Naive thymus-derived CD8-positive, alpha-beta T cell (primary cell): ENCODE measurements at regions not wholly inside any gene's neighbourhood (a gene's known extent, or its start where the extent isn't known, plus 50 kb on each side); places are given as distances from the start of the nearest gene placed in this dataset.

ENCODE experiments used
- ATAC-seq, 2 donors: fragments of 150-1000 bp; cut with Tn5 transposase in 1 of 2; sonication (Bioruptor Pico), chemical (Tn5 transposase) in 1 of 2; 1 replicate in 1 of 2; 2 replicates in 1 of 2; pipeline ENCODE4 v1.10.0; 2021; ENCODE audit warnings: mild to moderate bottlenecking in 2 of 2, moderate library complexity in 2 of 2
- POLR2A ChIA-PET: fragments of 350-600 bp; sonication (Branson Sonifier 250); formaldehyde crosslinking; loops from one replicate; lab custom pipeline; 2021; ENCODE audit warnings: antibody characterized with exemption; lab: Charles Lee
- DNase-seq, 10 donors: peaks; one replicate each; pipeline versions ENCODE4 v3.0.0 to v3.0.0-alpha.2; 2020 to 2022
- H3K27ac Mint-ChIP-seq, 10 donors: one replicate each; pipeline ENCODE4 v1.8.0; 2020 to 2022; ENCODE audit warnings: mild to moderate bottlenecking in 10 of 10, mixed read lengths in 10 of 10, moderate library complexity in 4 of 10, inconsistent platforms in 1 of 10
- H3K27me3 Mint-ChIP-seq, 5 donors: one replicate each; pipeline ENCODE4 v1.8.0; 2021 to 2022; ENCODE audit warnings: mixed read lengths in 5 of 5
- H3K36me3 Mint-ChIP-seq, 3 donors: one replicate each; pipeline ENCODE4 v1.8.0; 2020 to 2022; ENCODE audit warnings: mixed read lengths in 3 of 3, mild to moderate bottlenecking in 2 of 3, inconsistent platforms in 1 of 3
- H3K4me1 Mint-ChIP-seq, 4 donors: one replicate each; pipeline ENCODE4 v1.8.0; 2021 to 2022; ENCODE audit warnings: mixed read lengths in 4 of 4
- H3K4me3 Mint-ChIP-seq, 10 donors: one replicate each; pipeline ENCODE4 v1.8.0; 2020 to 2022; ENCODE audit warnings: mild to moderate bottlenecking in 10 of 10, mixed read lengths in 10 of 10, moderate library complexity in 6 of 10, inconsistent platforms in 1 of 10
- H3K9me3 Mint-ChIP-seq, 9 donors: one replicate each; pipeline ENCODE4 v1.8.0; 2020 to 2022; ENCODE audit warnings: mixed read lengths in 9 of 9, mild to moderate bottlenecking in 3 of 9, inconsistent platforms in 1 of 9, moderate library complexity in 1 of 9

DNA sequence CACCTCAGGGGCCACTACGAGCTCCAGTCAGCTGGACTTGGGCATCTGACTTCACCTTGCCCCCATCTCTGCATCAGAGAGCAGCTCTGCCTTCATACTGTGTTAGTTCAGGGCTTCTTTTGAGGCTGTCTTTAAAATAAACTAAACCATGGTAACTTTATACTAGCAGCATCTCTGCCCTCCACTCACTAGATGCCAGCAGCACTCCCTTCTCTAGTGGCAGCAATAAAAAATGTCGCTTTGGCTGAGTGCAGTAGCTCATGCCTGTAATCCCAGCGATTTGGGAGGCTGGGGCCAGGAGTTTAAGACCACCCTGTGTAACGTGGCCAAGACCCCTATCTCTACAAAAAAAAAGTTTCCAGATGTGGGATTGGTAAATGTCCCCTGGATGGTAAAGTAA is 584.4 kb downstream of the INHBA start:
- POLR2A ChIA-PET = no interaction called here
- Mint-ChIP-seq H3K4me1 (no peaks in the 10 kb centered on the region), H3K36me3 (no peaks in the 10 kb centered on the region), H3K9me3 (peaks cover 0 to 12% (median 3%) of the 10 kb centered on the region in 9 donors), H3K27ac (no peak overlapping the region), H3K4me3 (no peak overlapping the region), H3K27me3 (peaks cover 0 to 3% (median 1%) of the 10 kb centered on the region in 5 donors)
- no peak for DNase-seq
- no peak for ATAC-seq

DNA sequence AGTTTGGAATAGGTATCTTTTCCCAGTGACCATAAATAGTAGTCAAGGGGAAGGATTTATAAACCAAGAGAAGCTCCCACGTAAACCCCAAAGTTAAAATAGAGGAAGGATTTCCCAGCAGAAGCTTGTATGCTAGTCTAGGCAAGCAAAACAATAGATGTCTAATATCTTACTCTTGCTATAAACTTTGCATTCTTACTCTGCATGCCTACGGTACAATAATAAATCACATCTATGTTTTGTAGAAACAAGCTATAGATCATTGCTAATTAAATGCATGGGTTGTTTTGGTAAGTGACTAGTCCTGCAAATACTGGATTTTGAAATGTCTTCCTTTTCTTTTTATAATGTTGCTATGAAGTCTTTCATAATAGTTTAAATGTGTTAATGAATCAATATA is 585.5 kb downstream of the INHBA start:
- POLR2A ChIA-PET = no interaction called here

DNA sequence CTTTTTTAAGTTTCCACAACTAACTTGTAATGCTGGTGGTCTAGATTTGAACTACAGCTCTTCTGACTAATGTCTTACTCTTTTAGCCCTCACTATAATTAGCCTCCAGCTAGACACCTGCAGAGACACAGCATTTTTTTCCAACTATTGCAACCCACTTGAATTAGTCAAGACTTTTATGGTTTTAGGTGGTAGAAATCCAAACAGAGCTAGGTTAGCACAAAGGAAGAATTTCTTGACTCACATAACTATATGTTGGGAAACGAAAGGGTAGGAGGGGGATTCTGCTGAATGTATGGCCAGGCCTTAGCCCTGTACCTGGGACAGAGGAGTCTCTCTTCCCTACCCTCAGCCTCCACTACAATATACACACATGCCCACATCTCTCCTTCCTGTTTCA is 586.1 kb downstream of the INHBA start:
- no peak overlapping the region for H3K27ac Mint-ChIP-seq
- ATAC-seq = no peak
- DNase-seq = no peak
- H3K27me3 Mint-ChIP-seq = no peaks in the 10 kb centered on the region
- H3K36me3 Mint-ChIP-seq = no peaks in the 10 kb centered on the region
- no peak overlapping the region for H3K4me3 Mint-ChIP-seq
- H3K9me3 Mint-ChIP-seq = peaks cover 0 to 12% (median 3%) of the 10 kb centered on the region in 9 donors
- POLR2A ChIA-PET = no interaction called here
- no peaks in the 10 kb centered on the region for H3K4me1 Mint-ChIP-seq

More for the DNA sequence above, 585.5 kb downstream of the INHBA start:
- H3K4me1 Mint-ChIP-seq = no peaks in the 10 kb centered on the region
- H3K9me3 Mint-ChIP-seq = peaks cover 0 to 12% (median 3%) of the 10 kb centered on the region in 9 donors
- ATAC-seq (no peak), DNase-seq (no peak)
- H3K27me3 Mint-ChIP-seq = no peaks in the 10 kb centered on the region
- H3K27ac Mint-ChIP-seq = no peak overlapping the region
- H3K4me3 Mint-ChIP-seq = no peak overlapping the region
- no peaks in the 10 kb centered on the region for H3K36me3 Mint-ChIP-seq

- Mint-ChIP-seq H3K4me3 (no peak overlapping the region), H3K36me3 (no peaks in the 10 kb centered on the region), H3K27ac (no peak overlapping the region), H3K27me3 (no peaks in the 10 kb centered on the region), H3K9me3 (peaks cover 0 to 12% (median 3%) of the 10 kb centered on the region in 9 donors), H3K4me1 (no peaks in the 10 kb centered on the region)
- DNase-seq = no peak
- POLR2A ChIA-PET = no interaction called here
- no peak for ATAC-seq
Measured at GRCh38 chr7:41116337-41116736, 586.6 kb downstream of the INHBA start.

DNA sequence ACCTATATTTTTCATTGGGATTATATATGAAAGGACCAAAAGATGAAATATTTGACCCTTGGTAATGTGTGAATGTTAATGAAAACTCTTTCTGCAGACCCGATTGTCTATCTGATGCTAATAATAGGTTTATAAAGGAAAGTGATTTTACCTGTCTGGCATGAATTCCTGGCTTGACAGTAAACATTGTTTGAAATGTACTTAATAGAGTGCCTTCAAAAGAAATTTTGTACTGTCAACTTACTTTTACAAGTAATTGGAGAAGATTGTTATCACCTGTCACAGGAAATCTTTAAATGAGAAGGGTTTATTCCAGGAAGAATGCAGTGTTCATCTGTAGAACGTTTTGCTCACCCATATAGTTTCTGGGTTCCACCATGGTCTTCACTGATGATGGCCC is 588.2 kb downstream of the INHBA start:
- H3K4me3 Mint-ChIP-seq = no peak overlapping the region
- no peaks in the 10 kb centered on the region for H3K27me3 Mint-ChIP-seq
- POLR2A ChIA-PET = no interaction called here
- ATAC-seq = no peak
- H3K27ac Mint-ChIP-seq = no peak overlapping the region
- no peaks in the 10 kb centered on the region for H3K36me3 Mint-ChIP-seq
- peaks cover 0 to 8% (median 2%) of the 10 kb centered on the region in 9 donors for H3K9me3 Mint-ChIP-seq
- H3K4me1 Mint-ChIP-seq = no peaks in the 10 kb centered on the region
- DNase-seq = no peak

GRCh38 chr7:41114131-41114530 is 588.8 kb downstream of the INHBA start:
- H3K9me3 Mint-ChIP-seq = peaks cover 0 to 8% (median 0%) of the 10 kb centered on the region in 9 donors
- no peak overlapping the region for H3K4me3 Mint-ChIP-seq
- ATAC-seq (no peak), DNase-seq (no peak)
- H3K36me3 Mint-ChIP-seq = no peaks in the 10 kb centered on the region
- H3K27me3 Mint-ChIP-seq = no peaks in the 10 kb centered on the region
- no peaks in the 10 kb centered on the region for H3K4me1 Mint-ChIP-seq
- no peak overlapping the region for H3K27ac Mint-ChIP-seq
- POLR2A ChIA-PET = no interaction called here

DNA sequence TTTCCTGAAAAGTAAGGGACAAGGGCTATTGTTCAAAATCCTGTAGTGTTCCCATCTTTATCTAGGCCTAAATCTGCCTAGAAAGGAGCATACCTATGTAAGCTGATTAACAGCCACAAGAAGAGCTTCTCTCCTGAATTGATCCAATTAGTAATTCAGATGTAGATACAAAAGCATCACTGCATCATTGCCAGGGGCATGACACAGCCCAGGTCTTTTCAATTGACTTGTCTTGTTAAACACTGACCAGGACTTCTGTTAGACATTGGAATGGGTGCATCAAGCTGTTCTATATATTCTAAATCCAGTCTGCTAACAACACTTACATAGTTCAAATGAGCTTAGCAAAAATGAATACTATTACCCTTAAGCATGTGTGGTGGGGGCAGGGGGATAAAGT is 589.2 kb downstream of the INHBA start:
- Mint-ChIP-seq H3K36me3 (no peaks in the 10 kb centered on the region), H3K27ac (no peak overlapping the region), H3K4me1 (no peaks in the 10 kb centered on the region), H3K9me3 (peaks cover 0 to 8% (median 0%) of the 10 kb centered on the region in 9 donors), H3K4me3 (no peak overlapping the region), H3K27me3 (no peaks in the 10 kb centered on the region)
- no peak for ATAC-seq
- POLR2A ChIA-PET = no interaction called here
- no peak for DNase-seq

- H3K27me3 Mint-ChIP-seq = peaks cover 0 to 3% (median 0%) of the 10 kb centered on the region in 5 donors
- H3K4me1 Mint-ChIP-seq = no peaks in the 10 kb centered on the region
- H3K9me3 Mint-ChIP-seq = peaks cover 0 to 8% (median 0%) of the 10 kb centered on the region in 9 donors
- H3K27ac Mint-ChIP-seq = no peak overlapping the region
- POLR2A ChIA-PET = no interaction called here
- H3K36me3 Mint-ChIP-seq = no peaks in the 10 kb centered on the region
- no peak overlapping the region for H3K4me3 Mint-ChIP-seq
- ATAC-seq (no peak), DNase-seq (no peak)
Measured at GRCh38 chr7:41110186-41110585, 592.7 kb downstream of the INHBA start.

DNA sequence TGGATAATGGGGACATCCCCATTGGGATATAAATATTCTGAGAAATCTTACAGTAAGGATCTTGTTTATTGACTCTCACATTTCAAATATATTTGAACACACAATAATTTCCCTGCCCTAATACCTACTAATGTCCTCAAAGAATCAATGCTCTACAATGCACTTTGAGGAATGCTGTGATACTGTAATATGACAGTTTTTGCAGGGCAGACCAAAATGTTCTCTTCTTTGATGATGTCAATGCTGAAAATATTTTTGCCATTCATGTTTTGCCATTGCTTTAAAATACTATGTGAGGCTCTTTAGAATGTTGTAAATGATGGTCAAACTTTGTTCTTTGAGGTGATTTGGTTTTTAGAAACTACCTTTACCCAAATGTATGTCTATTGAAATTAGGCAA is 594.1 kb downstream of the INHBA start:
- DNase-seq (no peak), ATAC-seq (no peak)
- POLR2A ChIA-PET = no interaction called here
- Mint-ChIP-seq H3K27me3 (peaks cover 0 to 3% (median 0%) of the 10 kb centered on the region in 5 donors), H3K36me3 (no peaks in the 10 kb centered on the region), H3K4me3 (no peak overlapping the region), H3K27ac (no peak overlapping the region), H3K4me1 (no peaks in the 10 kb centered on the region), H3K9me3 (peaks cover 0 to 8% (median 0%) of the 10 kb centered on the region in 9 donors)

GRCh38 chr7:41107938-41108448 is 594.9 kb downstream of the INHBA start:
- Mint-ChIP-seq H3K36me3 (no peaks in the 10 kb centered on the region), H3K4me1 (no peaks in the 10 kb centered on the region), H3K27ac (no peak overlapping the region), H3K27me3 (peaks cover 0 to 3% (median 0%) of the 10 kb centered on the region in 5 donors), H3K4me3 (no peak overlapping the region), H3K9me3 (peaks cover 0 to 8% (median 0%) of the 10 kb centered on the region in 9 donors)
- no peak for ATAC-seq
- DNase-seq = no peak
- POLR2A ChIA-PET = no interaction called here

GRCh38 chr7:41107330-41107937 is 595.5 kb downstream of the INHBA start:
- Mint-ChIP-seq H3K4me1 (no peaks in the 10 kb centered on the region), H3K36me3 (no peaks in the 10 kb centered on the region), H3K4me3 (no peak overlapping the region), H3K9me3 (peaks cover 0 to 8% (median 0%) of the 10 kb centered on the region in 9 donors), H3K27me3 (peaks cover 0 to 3% (median 0%) of the 10 kb centered on the region in 5 donors), H3K27ac (no peak overlapping the region)
- DNase-seq (no peak), ATAC-seq (no peak)
- POLR2A ChIA-PET = no interaction called here

- Mint-ChIP-seq H3K4me1 (no peaks in the 10 kb centered on the region), H3K4me3 (no peak overlapping the region), H3K27me3 (peaks cover 0 to 3% (median 0%) of the 10 kb centered on the region in 5 donors), H3K27ac (no peak overlapping the region), H3K36me3 (no peaks in the 10 kb centered on the region), H3K9me3 (peaks cover 0 to 13% (median 0%) of the 10 kb centered on the region in 9 donors)
- no peak for DNase-seq
- POLR2A ChIA-PET = no interaction called here
- ATAC-seq = no peak
Measured at GRCh38 chr7:41104631-41105030, 598.3 kb downstream of the INHBA start.

GRCh38 chr7:41103331-41103730 is 599.6 kb downstream of the INHBA start:
- Mint-ChIP-seq H3K4me1 (no peaks in the 10 kb centered on the region), H3K4me3 (no peak overlapping the region), H3K36me3 (no peaks in the 10 kb centered on the region), H3K27ac (no peak overlapping the region), H3K9me3 (peaks cover 0 to 17% (median 0%) of the 10 kb centered on the region in 9 donors), H3K27me3 (peaks cover 0 to 4% (median 0%) of the 10 kb centered on the region in 5 donors)
- no peak for DNase-seq
- ATAC-seq = no peak
- POLR2A ChIA-PET = no interaction called here

DNA sequence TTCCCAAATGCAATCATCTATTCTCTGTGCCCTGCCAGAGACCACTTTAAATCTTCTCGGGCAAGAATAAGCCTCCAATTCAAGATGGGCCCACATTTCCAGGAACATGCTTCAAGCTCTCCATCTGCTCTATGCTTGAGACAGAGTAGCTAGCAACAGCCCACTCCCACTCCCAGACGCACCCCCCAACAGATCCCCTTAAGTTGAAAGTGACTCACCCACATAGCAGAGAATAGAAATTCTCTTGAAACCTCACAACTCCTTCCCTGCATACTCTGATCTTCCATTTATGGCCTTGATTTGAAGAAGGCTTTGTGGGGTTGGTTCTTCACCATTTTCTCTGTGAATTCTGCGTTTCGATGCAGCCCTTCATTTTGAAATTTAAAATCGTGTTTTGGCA is 604.0 kb downstream of the INHBA start:
- Mint-ChIP-seq H3K27ac (no peak overlapping the region), H3K4me1 (no peaks in the 10 kb centered on the region), H3K36me3 (no peaks in the 10 kb centered on the region), H3K4me3 (no peak overlapping the region), H3K9me3 (peaks cover 0 to 19% (median 0%) of the 10 kb centered on the region in 9 donors), H3K27me3 (peaks cover 0 to 4% (median 0%) of the 10 kb centered on the region in 5 donors)
- POLR2A ChIA-PET = no interaction called here
- no peak for DNase-seq
- ATAC-seq = no peak
